GM19438 (cell line): ENCODE measurements at regions not wholly inside any gene's neighbourhood (a gene's known extent, or its start where the extent isn't known, plus 50 kb on each side); places are given as distances from the start of the nearest gene placed in this dataset.
"Not testable (repeated sequence)": the region's sequence is repeated elsewhere in the genome, so short reads cannot be mapped to it uniquely, and the experiment has no call there.

Experiments used
- ATAC-seq: cut with Tn5 transposase; IDR thresholded peaks from one replicate; pipeline ENCODE4 v1.9.1; 2021; ENCODE audit warnings: low read depth; ENCODE audit not compliant: unreplicated experiment

- no peak for ATAC-seq
Observed at GRCh38 chr3:95212117-95212516, 1149.3 kb downstream of the NSUN3 start.

DNA sequence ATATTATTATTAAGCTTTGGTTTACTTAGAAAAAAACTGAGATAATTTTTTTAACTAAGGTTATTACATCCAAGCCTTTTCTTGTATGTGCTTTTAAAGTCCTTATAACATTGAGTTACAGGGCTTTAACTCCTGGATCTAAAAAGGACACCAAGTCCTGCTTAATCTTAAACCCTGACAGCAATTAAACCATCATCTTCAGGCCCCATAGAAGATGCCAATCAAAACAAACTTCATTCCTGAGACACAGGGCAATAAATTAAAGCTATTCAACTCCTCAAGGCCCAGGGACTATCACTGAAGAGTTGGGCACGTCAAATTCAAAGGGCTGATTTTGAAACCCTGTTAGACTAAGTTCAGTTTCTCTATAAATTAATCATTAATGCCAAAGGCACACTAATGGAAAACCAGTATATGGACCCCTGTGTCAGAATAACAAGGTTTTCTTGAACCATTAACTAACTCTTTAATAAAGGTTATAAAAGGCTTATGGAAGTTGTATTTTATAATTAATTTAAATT is 1152.6 kb downstream of the NSUN3 start:
- ATAC-seq, result no peak

DNA sequence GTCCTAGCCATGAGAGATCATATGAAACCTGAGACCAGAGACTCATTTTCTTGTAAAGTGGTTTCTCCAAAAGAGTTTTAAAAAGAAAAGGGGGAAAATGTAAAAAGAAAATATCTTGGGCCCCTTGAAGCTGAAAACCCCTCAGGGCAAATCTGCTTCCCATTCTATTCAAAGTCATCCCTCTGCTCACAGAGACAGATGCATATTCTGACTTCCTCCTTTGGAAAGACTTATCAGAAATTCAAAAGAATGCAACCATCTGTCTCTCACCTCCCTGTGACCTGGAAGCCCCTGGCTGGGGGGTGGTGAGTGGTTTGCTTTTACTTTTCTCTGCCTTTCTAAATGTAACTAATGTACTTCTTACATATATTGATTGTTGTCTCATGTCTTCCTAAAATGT is 1154.8 kb downstream of the NSUN3 start:
- ATAC-seq, result no peak

GRCh38 chr3:95218484-95218883 is 1155.6 kb downstream of the NSUN3 start:
- ATAC-seq, result no peak

GRCh38 chr3:95226437-95226836 is 1163.6 kb downstream of the NSUN3 start:
- no peak for ATAC-seq

DNA sequence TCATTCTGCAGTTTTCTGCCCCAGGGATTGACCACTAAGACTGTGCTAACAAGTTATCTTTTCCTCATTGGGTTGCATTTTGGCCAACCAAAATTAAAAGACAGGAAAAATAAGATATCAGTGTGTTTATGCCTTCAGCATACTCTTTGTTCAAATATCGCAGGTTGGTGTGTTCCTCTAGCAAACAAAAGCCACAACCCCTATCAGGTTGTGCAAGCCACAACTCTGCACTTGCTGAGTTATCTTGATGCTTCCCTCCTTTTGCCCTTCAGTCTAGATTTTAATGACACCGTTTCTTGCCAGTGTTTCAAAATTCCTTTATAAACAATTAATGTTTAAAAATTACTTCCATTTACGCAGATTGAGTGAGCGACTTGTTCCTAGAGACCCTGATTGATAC is 1164.2 kb downstream of the NSUN3 start:
- no peak for ATAC-seq

DNA sequence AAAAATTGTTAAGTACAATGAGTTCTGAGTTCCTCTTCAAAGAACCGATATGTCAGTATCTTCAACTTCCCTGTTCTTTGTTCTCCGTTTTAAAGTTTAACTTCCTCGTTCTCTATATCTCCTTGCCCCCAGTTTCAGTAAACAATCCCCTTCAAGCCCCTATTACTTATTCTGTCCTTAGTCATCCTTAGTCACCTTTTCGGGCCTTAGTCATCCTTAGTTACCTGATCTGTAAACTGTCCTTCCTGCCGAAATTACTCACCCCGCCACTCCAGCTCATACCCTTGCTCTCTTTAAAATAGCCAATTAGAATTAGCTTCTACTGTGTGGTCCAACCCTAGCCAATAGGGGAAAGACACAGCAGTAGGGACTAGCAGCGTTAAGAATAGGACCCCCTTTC is 1165.6 kb downstream of the NSUN3 start:
- no peak for ATAC-seq

DNA sequence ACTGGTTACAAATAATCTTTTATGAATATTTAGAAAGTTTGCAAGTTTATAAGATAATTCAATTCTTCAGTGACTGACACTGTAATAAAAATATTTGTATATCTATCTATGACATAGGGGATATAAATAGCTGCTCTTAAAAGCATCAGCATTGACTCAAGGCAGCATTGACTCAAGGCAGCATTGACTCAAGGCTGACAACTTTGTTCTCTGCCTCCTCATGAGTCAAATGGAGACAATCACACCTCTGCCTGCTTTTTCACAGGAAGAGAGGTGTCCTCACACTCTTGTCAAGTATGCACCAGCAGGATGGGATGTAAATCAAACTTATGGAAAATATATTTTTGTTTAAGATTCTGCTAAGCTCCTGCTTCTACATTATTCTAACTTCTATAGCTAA is 1173.1 kb downstream of the NSUN3 start:
- ATAC-seq, result no peak

GRCh38 chr3:95237783-95238182 is 1174.9 kb downstream of the NSUN3 start:
- ATAC-seq, result no peak

DNA sequence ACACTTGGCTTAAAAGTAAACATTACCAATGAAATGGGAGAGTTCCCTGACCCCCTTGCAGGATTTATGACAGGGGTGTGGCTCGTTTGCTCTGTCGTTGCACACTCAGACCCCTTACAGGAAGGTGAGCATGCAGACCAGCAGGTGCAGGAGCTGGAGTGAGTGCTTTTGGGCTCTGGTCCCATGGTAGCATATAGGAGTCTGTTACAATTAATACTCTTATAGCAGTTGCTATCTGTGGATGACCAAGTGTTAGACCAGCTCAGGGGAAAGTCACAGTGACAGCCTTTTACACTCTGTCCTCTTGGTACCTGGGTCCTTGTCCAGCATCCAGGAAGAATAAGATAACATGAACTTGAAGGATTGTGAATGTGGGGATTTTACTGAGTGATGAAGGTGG is 1177.5 kb downstream of the NSUN3 start:
- ATAC-seq, result no peak

DNA sequence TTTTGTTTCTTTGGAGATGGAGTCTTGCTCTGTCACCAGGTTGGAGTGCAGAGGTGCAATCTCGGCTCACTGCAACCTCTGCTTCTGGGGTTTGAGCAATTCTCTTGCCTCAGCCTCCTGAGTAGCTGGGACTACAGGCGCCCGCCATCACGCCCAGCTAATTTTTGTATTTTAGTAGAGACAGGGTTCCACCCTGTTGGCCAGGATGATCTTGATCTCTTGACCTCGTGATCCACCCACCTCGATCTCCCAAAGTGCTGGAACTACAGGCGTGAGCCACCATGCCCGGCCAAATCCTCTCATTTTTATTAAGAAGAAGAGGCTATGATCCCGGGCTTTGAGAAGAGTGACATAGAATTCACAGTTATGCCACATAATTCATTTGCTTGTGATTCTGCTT is 1178.4 kb downstream of the NSUN3 start:
- ATAC-seq, result not testable (repeated sequence)

GRCh38 chr3:95246413-95246812 is 1183.6 kb downstream of the NSUN3 start:
- ATAC-seq, result no peak

- ATAC-seq, result no peak
Observed at GRCh38 chr3:95254061-95254460, 1191.2 kb downstream of the NSUN3 start.

GRCh38 chr3:95254758-95255157 is 1191.9 kb downstream of the NSUN3 start:
- ATAC-seq, result no peak

DNA sequence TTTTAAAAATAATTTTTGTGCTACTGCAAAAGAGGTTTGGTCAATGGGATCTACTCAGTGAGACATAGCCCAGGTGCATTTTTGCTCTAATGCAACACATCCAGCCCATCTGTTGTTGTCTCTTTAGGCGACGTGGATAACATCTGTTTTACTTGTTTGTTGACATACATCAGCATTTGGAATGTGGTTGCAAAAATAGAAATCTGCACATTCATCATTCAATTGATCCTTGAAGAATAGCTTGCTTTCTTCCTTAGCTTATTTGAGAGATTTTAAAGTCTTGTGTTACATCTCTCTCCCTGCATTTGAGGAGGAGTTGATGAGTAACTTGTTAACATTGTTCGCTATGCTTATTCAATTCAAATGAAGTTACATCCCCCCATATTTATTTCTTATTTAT is 1202.3 kb downstream of the NSUN3 start:
- ATAC-seq, result no peak

- ATAC-seq, result no peak
Observed at GRCh38 chr3:95271395-95271794, 1208.5 kb downstream of the NSUN3 start.

GRCh38 chr3:95272166-95272565 is 1209.3 kb downstream of the NSUN3 start:
- no peak for ATAC-seq

GRCh38 chr3:95272781-95273180 is 1209.9 kb downstream of the NSUN3 start:
- ATAC-seq, result no peak

DNA sequence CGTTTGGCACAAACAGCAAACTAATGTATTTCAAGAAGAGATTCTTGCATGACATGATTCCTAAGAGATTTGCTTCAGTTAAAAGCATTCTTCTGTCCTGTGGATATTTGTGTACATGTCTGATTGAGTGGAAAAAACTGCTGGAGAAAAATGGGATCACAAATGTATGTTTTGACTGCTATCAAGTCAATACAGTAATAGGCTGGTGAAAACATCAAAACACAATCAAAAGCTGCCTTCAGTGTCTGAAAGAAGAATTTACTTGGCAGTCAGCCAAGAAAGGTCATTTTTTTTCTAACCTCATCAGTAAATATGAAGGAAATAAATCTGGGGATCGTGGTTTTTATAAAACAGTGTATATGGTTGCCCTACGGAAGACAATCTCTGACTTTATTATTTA is 1214.8 kb downstream of the NSUN3 start:
- no peak for ATAC-seq

DNA sequence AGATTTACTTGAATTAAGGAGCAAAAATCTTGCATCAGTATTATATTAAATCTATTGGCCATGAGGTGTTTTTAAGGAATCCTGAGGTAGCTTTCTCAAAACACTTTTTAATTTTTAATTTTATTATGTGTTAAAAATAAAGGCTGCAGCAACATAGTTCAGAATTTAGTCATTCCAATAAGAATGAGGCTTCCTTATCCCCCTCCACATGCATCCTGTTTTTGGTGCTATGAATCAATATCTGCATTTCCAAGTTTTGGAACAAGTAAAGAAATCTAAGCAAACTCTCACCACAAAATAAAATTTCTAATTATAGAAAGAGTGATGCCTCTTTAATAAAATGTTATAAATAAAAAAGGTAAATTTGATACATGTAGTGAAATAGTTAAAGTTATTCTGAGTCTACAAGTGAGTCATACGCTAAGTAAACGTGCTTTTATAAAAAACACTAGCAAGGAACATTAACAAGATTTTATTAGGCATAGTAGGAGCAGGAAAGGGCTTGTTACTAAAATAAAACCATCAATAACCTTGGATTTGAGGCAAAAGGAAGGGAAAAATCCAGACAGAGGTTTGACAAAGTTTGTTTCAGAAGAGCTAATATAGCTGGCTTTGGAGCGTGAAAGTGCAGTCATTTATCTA is 1218.0 kb downstream of the NSUN3 start:
- ATAC-seq, result no peak

DNA sequence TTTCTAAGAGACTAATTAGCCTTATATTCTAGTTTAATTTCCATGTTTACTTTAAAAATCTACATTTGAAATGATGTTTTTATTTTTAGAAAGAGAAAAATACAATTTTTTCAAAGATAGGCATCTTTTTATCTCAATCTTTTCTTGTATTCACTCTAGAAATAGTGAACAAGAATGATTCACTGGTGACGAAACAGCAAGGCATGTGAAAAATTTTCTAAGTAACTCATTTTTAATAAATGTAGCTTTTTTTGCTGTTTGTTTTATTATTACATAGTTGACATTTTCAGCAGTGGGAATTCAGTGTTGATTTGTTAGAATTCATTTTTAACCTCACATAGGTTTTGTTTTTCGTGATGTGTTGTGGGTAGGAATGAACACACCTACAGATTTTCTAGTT is 1226.4 kb downstream of the NSUN3 start:
- no peak for ATAC-seq

- ATAC-seq, result no peak
Observed at GRCh38 chr3:95297581-95297980, 1234.7 kb downstream of the NSUN3 start.

DNA sequence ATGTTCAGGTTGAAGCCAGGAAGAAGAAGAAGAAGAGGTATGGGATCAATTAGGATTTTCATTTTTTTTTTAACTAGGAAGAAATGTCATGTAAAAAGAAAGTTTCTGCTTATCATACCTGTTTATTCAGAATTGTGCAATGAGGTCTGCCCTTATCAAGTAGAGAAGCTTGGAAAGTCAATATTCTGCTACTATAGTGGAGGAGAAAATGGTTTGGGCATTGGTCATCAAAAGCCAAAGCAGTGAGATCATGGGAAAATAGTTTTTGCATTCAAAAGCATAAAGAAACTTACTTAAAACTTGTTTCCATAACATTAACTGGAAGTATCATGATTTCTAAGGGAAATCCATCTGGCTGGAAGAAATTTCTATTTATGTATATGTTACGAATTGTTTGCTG is 1239.2 kb downstream of the NSUN3 start:
- no peak for ATAC-seq
